Esophagus squamous epithelium (tissue), 4 donors: ENCODE measurements at regions not wholly inside any gene's neighbourhood (a gene's known extent, or its start where the extent isn't known, plus 50 kb on each side); places are given as distances from the start of the nearest gene placed in this dataset.

Source experiments
- CTCF ChIP-seq, 6 experiments: fragments of 450-650 bp in 4 of 6; fragments of 200-600 bp in 2 of 6; sonication (generic) in 2 of 6; IDR thresholded peaks; one replicate each; pipeline ENCODE4 v1.5.1; 2016 to 2019; ENCODE audit warnings: antibody characterized with exemption in 6 of 6, mild to moderate bottlenecking in 4 of 6, moderate library complexity in 4 of 6
- POLR2A ChIP-seq, 4 donors: fragments of 450-650 bp; IDR thresholded peaks; one replicate each; pipeline ENCODE4 v1.6.1; 2017; ENCODE audit warnings: antibody characterized with exemption in 4 of 4, mild to moderate bottlenecking in 4 of 4, moderate library complexity in 3 of 4

- TF ChIP-seq POLR2A (IDR thresholded peaks at IDR 0.05) (no peak), CTCF (IDR thresholded peaks at IDR 0.05) (no peak)
Measured at GRCh38 chr14:61154641-61155040, 126.5 kb downstream of the TMEM30B start.
